ENCODE measurements at regions not wholly inside any gene's neighbourhood (a gene's known extent, or its start where the extent isn't known, plus 50 kb on each side); places are given as distances from the start of the nearest gene placed in this dataset.

- TF ChIP-seq, protein P1, sequence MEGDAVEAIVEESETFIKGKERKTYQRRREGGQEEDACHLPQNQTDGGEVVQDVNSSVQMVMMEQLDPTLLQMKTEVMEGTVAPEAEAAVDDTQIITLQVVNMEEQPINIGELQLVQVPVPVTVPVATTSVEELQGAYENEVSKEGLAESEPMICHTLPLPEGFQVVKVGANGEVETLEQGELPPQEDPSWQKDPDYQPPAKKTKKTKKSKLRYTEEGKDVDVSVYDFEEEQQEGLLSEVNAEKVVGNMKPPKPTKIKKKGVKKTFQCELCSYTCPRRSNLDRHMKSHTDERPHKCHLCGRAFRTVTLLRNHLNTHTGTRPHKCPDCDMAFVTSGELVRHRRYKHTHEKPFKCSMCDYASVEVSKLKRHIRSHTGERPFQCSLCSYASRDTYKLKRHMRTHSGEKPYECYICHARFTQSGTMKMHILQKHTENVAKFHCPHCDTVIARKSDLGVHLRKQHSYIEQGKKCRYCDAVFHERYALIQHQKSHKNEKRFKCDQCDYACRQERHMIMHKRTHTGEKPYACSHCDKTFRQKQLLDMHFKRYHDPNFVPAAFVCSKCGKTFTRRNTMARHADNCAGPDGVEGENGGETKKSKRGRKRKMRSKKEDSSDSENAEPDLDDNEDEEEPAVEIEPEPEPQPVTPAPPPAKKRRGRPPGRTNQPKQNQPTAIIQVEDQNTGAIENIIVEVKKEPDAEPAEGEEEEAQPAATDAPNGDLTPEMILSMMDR (IDR thresholded peaks at IDR 0.05), result no peak
- TF ChIP-seq POLR2A (IDR thresholded peaks at IDR 0.05), result no peak
Observed at GRCh38 chr13:66074018-66074615, 1156.0 kb downstream of the PCDH9 start.
